Fibroblast of peridontal ligament (primary cell): ENCODE measurements at regions not wholly inside any gene's neighbourhood (a gene's known extent, or its start where the extent isn't known, plus 50 kb on each side); places are given as distances from the start of the nearest gene placed in this dataset.
"Not testable (repeated sequence)": the region's sequence is repeated elsewhere in the genome, so short reads cannot be mapped to it uniquely, and the experiment has no call there.

Source experiments
- DNase-seq: peaks from one replicate; pipeline ENCODE4 v3.0.0-alpha.2; 2010; ENCODE audit errors: extremely low read depth

DNA sequence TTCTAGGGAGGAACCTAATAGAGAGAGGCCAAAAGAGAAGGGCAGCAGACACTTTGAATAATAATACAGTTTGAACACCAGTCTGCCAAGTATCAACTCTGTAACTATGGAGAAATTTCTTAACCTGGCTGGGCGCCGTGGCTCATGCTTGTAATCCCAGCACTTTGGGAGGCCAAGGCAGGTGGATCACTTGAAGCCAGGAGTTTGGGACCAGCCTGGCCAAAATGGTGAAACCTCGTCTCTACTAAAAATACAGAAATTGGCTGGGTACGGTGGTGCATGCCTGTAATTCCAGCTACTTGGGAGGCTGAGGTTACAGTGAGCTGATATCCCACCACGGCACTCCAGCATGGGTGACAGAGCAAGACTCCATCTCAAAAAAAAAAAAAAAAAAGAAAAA lies 663.9 kb downstream of the LMO4 start:
- not testable (repeated sequence) for DNase-seq

DNA sequence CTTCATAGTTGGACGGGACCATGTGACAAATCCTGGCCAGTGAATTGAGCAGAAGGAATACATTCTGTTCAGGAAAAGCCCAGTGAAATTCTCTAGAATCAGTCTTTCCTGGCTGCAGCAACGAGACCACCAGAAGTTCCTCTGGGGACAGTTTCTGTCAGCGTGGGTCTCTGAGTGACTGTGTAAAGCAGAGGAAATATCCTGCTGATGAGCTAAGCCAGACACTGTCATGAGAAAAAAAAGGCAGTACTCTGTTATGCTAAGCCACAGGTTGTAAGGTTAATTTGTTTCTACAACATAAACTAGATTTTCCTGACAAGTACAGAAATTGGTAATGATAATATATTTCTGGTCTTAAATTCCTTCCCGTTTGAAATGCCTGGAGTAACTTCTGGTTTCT lies 664.4 kb downstream of the LMO4 start:
- no peak for DNase-seq

DNA sequence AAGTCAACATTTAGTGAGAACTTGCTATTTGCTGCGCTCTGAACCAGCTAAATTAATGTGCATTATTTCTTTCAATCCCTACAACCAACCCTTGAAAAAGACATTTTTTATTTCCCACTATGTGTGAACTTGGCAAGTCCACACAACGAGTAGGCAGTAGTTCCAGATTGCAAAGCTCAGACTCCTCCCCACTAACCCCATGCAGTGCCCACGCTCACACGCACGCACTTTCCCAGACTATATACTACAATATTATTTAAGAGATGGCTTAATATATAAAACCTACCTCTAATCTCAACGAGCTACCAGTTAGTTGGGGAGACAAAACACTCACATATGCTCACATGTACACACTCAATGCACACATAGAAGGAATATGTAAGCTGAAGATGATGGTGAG lies 671.2 kb downstream of the LMO4 start:
- no peak for DNase-seq

DNA sequence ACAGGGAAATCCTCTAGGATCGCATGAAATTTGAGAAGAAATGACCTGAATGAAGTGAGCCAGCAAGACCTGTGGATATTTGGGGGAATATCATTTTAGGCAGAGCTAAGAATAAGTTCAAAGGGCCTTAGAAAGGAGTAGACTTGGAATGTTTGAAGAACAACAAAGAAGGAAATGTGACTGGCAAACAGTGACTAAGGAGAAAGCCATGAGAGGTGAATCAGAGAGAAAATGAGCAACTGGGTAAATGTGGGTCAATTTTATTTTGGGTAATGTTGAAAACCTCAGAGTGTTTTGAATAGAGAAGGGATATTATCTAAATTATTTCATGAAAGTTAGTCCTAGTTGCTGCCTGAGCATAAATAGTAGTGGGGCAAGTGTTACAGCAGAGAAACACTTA lies 672.8 kb downstream of the LMO4 start:
- DNase-seq, result peak; percentile 13

DNA sequence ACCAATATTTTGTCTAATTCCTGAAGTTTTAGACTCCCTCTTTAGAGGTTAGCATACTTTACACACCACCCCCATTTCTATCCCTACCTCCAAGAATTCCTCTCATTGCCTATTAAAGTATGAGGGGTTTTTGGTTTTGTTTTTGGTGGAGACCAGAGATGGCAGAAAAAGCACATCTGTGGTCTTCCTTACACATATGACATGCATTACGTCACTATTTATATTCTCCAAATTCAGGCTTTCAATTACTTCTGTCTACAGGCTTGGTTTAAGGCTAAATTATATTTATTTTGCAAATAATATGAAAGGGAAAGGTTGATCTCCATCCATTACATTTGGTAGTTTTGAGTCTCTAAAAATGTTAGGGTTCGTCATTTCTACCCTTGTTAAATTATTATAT lies 674.6 kb downstream of the LMO4 start:
- no peak for DNase-seq

DNA sequence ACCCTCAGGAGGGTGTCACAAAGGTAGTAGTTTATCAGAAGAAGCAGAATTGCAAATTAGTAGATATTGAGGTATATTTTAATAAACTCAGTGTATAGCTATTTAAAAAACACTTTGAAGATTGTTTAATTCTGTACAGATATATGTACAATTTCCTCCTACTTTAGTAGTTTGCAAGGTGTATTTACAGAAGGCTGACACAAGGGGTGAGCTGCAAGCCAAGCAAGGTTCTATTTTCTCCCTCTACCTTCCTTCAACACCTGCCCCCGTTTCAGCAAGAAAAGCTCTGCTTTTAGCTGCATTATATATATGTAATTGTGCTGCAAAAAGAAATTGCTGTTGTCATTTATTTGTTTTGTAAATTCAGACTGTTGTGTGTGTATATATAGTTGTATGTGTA lies 674.2 kb upstream of the PKN2 start:
- no peak for DNase-seq

DNA sequence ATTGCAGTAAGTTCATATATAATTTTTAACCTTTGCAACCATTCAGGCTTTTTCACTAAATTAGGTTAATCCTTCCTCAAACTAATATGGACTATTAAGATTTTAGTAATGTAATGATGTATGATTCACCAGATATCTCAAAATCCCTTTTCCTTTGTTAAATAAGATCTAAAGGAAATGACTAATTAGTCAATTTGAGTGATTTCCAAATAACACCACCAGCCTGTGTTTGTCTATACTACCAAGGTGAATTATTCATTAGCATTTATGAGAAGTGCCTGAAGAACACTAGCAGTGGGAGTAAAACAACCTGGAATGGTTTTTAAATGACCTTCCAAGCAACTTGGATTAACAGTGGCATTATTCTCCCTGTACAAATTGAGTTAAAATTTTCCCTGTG lies 670.6 kb upstream of the PKN2 start:
- no peak for DNase-seq

DNA sequence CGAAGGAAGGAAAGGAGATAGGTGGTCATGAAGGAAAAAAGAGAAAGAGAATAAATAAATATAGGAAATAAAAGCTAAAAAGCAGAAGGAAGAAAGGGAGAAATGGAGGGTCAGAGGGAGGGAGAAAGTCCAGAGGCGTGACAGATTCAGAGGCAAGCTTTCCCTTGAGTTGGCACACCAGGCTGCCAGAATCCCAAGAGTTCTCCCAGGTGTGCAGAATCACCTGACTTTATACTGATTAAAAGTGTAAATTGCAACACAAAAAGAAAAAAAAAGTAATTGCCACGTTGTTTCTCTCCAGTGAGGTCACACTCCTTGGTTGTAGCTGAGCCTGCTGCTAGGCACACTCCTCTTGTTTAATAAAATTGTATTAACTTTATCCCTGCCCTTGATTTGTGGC lies 669.9 kb upstream of the PKN2 start:
- DNase-seq, result no peak

DNA sequence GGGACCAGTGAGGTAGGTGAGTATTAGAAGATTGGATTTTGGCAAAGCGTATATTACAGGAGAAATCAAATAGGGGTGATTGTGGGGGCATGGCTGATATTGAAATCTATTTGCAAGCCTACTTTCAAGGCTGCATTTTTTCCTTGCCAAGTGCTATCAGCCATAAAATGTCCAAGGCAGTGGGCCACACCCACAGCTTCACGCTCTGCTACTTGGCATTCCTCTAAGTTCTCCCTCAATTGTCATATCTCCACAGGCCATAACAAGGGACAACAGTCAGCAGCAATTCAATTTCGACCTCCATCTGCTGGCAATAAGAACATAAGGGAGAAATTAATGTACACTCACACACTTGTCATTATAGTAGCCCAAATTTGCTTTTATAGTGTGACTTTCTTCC lies 667.1 kb upstream of the PKN2 start:
- DNase-seq, result no peak

DNA sequence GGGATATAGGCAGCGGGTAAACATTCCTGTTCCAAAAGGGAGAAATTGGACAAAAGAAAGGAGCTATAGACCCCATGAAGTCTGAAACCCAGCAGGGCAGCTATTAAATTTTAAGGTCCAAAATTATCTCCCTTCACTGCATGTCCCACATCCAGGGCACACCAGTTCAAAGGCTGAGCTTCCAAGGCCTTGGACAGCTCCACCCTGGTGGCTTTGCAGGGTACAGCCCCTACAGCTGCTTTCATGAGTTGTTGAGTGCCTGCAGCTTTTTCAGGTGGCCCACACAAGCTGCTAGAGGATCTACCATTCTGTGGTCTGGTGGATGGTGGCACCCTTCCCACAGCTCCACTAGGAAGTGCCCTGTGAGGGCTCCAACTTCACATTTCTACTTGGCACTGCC lies 662.5 kb upstream of the PKN2 start:
- DNase-seq, result no peak

DNA sequence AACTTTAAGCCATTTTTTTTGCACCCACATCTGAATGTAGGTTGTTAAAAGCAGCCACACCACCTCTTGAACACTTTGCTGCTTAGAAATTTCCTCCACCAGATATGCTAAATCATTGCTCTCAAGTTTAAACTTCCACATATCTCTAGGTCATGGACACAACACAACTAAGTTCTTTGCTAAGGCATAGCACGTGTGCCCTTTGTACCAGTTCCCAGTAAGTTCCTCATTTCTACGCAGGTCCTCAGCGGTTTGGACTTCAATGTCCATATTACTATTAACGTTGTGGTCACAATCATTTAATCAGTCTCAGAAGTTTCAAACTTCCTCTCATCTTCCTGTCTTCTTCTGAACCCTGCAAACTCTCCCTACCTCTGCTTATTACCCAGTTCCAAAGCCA lies 661.6 kb upstream of the PKN2 start:
- no peak for DNase-seq

DNA sequence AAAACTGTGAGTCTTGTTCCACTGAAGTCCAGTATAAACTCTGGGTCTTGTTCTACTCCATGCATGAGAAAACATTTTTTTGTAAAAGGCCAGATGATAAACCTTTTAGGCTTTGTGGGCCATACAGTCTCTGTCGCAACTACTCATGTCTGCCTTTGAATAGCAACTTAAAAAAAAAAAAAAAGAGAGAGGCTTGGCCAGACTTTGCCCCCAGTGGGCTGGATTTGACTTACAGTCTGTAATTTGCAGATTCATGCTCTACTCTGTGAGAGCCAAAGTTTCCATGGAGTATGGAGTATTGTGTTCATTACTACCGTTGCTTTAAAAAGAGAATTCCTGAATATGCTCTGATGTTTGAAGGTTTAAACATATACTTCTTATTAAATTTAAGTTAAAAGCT lies 654.9 kb upstream of the PKN2 start:
- DNase-seq, result peak; percentile 37

DNA sequence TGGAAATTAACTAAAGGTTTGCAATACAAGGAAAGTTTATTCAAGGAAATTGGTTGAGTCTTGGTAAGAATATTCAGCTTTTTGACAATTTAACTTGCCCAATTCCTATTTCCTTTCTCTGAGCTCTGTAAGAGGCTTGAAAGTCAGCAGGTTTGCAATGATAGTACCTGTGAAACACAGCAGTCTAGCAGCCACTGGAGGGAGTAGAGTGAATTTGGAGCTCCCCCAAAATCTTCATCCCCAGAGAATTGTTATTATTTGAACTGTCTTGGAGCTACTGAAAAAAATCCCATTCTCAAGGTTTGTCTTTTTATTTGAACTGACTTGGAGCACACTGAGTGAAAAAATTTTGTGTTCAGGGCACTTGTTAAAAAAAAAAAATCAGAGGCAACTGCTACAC lies 654.2 kb upstream of the PKN2 start:
- DNase-seq, result peak; percentile 1

DNA sequence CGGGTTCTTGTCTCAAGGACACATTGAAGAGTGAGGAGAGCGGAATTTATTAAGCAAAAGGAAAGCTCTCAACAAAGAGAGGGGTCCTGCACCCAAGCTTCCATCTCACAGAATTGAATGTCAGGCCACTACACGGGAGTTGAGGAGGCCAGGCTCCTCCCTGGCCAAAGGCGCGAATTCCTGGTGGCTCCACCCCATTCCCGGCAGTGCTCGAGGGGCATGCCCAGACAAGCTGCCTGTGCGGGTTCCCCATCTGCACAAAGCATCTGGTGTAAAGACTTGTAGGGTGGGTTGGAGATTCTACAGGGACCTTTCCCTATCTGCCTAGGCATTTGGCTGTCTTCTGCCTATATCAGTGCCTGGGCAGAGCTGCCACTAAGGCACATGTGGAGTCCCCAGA lies 648.5 kb upstream of the PKN2 start:
- DNase-seq, result no peak

DNA sequence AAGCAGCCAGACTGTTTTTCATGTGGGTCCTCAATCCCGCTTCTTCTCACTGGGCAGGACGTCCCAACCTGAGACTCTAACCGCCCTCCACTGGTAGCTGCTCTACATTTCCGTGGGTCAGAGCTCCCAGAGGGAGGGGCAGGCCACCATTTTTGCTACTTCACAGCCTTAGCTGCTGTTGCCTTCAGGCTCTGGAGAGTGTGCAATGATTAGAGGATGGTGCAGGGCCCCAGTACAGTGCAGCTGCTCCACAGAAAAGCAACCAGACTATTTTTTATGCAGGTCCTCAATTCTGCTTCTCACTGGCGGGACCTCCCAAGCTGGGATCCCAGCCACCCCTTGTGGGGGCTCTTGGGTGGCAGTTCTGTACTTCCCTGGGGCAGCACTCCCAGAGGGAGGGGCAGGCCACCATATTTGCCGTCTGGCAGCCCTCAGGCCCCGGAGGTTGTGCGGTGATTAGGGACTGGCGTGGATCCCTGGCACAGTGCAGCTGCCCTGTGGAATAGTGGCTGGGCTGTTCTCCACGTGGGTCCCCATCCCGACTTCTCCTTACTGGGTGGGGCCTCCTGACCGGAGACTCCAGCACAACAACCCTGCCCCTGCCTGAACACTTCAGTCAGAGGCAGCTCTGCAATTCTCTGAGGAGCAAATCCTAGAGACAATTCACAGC lies 647.6 kb upstream of the PKN2 start:
- no peak for DNase-seq

DNA sequence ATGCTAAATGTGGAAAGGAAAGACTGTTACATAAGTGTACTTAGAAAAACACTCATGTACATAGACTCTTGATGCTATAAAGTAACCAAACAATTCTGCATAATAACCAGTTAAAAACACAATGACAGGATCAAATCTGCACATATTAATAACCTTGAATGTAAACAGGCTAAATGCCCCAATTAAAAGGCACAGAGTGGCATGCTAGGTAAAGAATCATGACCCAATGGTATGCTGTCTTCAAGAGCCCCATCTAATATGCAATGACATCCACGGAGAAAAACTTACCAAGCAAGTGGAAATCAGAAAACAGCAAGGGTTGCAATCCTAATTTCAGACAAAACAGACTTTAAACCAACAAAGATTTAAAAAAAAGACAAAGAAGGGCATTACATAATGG lies 644.8 kb upstream of the PKN2 start:
- DNase-seq, result no peak

DNA sequence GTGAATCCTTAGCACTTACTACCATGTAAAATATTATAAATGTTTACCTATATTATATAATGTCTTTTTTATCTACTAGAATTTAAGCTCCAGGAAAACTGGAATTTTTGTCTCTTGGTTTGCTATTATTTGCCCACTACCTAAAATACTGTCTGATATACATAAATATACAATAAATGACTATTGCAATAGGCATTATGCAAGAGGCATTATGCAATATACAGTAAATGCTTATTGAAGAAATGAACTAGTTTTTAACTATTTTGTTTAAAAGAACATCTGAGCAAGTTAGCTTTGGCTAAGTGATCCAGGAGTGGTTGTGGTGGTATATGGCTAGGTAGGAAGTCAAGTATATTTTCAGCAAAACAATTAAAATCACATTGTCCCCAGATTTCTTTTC lies 640.2 kb upstream of the PKN2 start:
- DNase-seq, result peak; percentile 6

DNA sequence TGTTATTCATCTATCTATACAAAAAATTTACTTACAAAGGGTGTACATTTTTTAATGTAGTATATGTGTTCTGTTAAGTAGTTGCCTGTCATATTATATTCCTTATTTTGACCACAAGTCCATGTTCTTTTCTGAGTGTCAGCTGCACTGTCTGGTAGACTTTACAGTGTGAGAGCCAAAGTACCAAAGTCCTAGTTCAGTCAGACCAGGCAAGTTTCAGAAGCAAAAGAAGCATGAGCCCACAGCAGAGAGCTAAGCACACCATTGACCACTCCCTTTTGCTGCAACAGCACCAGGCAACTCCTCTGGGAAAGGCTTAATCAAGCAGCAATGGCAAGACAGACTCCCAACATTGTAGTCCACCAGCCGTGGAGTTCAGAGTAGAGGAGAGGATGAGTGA lies 631.9 kb upstream of the PKN2 start:
- no peak for DNase-seq

DNA sequence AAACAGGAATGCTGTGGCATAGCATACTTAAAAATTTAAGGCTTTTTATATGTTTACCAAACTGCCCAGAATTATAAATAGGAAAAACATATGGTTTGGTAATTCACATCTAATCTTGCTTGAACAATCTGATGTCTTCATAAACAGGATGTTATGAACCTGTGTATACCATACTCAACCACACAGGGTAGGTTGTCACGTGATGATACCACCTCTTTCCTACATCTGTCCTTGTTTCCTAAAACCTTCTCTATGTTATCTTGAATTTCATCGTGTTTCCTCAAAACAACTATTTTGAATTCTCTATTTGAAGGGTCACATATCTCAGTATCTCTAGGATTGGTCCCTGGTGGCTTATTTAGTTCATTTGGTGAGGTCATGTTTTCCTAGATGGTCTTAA lies 631.0 kb upstream of the PKN2 start:
- no peak for DNase-seq

DNA sequence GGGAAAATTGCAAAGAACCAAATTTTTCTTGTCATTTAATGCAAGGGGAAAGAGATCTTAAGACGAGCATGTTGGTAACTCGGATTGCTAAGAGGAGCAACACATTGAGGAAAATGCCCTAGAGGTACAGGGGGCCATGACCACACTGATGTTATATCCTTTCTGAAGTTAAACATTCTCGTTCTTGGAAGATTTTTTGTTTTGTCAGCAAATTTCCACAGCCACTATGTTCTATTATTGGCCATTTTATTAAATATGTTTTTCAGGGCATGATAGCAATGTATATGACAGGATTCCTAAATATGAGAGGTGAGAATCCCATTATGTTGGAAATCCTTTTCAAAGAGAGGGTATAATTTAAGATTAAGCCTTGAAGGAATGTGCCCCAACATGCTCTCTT lies 627.2 kb upstream of the PKN2 start:
- DNase-seq, result no peak

DNA sequence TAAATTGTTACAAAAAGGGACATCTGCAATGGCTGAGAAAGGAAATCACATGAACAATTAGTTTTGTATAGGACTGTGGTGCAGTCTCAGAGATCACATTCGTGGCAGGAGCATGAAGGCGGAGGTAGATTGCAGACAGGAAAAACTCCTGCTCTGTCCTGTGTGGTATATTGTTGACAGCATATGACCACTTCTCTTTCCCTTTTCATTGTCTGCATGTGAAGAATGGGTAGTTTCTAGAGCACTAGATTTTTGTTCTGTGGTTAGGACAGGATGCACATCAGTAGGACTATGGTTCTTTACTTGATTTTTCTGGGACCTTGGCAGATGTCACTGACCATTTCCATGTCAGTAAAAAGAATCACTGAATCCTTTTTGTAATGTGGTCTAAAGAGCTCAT lies 625.9 kb upstream of the PKN2 start:
- DNase-seq, result no peak

DNA sequence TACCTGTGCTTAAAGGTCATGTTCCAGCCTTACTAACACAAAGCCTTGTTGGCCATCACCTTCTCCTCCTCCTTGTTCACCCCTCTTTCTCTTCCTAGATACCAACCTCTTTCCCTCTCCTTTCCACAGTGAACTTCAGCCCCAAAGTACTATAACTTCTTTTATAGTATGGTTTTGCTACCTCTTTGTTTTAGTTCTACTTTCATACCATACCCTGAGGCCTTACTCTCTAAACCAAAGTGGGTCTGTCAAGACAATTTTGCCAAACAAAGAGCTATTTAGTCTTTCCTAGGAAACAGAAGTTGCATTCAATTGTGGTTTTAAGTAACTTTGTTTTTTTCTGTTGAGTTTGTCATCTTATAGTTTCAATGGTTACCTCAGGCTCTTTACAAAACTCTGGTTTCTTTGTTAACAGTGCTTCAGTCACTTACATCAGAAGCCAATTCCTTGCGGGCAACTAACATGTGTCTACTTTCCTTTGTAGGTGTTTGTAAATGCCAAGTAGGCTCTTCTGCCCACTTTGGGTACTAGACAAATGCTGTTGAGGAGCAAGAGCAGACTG lies 623.9 kb upstream of the PKN2 start:
- DNase-seq, result no peak

DNA sequence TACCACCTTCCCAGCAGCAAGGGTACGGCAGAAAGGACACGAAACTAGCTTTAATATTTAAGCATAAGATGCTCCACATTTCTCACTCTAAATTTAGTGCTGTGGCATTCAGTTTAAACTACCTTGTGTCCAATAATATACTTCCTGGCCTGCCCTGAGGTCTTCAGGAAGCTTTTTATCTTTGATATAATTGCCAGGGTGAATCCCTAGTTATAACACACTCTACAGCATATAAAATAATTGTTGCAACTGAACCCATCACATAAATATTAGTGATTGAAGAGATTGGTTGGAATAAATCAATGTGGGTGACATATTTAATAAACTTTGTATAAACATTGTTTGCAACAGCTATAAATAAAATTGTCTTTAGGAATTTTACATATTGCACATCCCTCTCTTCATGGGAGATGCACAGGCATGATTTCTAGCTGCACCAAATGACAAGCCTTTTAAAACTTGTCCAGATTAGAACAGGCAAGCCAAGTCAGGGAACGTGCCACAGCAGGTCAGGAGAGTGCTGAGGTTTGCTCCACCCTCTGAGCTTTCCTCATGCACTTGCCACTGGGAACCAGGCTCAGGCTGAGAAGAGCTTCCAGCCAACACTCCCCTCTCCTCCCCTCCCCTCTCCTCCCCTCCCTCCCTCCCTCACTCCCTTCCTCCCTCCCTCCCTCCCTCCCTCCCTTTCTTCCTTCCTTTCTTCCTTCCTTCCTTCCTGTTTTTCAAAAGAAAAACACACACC lies 623.2 kb upstream of the PKN2 start:
- DNase-seq, result no peak
